Body of pancreas (tissue), 4 donors: ENCODE measurements at regions not wholly inside any gene's neighbourhood (a gene's known extent, or its start where the extent isn't known, plus 50 kb on each side); places are given as distances from the start of the nearest gene placed in this dataset.

ENCODE experiments used
- POLR2A ChIP-seq, 3 donors: fragments of 450-650 bp; IDR thresholded peaks; one replicate each; pipeline ENCODE4 v1.6.1; 2016; ENCODE audit warnings: antibody characterized with exemption in 3 of 3, mild to moderate bottlenecking in 2 of 3
- TF ChIP-seq, protein P1 (sequence below), 7 experiments: fragments of 450-650 bp in 4 of 7; fragments of 200-600 bp in 3 of 7; sonication (generic) in 3 of 7; IDR thresholded peaks; one replicate each; pipeline ENCODE4 v1.5.1; 2016 to 2019; ENCODE audit warnings: antibody characterized with exemption in 7 of 7

DNA sequence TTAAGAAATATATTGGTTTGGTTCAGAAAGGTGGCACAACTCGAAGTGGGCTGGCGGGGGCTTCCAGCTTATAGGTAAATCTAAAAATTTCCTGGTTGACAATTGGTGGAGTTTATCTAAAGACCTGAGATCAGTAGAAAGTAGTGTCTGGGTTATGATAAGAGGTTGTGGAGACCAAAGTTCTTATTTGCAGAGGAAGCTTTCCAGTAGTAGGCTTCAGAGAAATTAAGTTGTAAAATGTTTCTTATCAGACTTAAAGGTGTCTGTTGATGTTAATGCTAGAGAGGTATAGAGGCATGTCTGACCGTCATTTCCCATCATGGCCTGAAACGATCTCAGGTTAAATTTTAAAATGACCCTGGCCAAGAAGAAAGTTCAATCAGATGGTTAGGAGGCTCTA lies 565.2 kb upstream of the DPPA4 start:
- TF ChIP-seq, protein P1, sequence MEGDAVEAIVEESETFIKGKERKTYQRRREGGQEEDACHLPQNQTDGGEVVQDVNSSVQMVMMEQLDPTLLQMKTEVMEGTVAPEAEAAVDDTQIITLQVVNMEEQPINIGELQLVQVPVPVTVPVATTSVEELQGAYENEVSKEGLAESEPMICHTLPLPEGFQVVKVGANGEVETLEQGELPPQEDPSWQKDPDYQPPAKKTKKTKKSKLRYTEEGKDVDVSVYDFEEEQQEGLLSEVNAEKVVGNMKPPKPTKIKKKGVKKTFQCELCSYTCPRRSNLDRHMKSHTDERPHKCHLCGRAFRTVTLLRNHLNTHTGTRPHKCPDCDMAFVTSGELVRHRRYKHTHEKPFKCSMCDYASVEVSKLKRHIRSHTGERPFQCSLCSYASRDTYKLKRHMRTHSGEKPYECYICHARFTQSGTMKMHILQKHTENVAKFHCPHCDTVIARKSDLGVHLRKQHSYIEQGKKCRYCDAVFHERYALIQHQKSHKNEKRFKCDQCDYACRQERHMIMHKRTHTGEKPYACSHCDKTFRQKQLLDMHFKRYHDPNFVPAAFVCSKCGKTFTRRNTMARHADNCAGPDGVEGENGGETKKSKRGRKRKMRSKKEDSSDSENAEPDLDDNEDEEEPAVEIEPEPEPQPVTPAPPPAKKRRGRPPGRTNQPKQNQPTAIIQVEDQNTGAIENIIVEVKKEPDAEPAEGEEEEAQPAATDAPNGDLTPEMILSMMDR (IDR thresholded peaks at IDR 0.05) = no peak
- TF ChIP-seq POLR2A (IDR thresholded peaks at IDR 0.05) = no peak
